DMS153 treated with DMSO at 0.1 percent for 48 hours (cell line): ENCODE measurements at regions not wholly inside any gene's neighbourhood (a gene's known extent, or its start where the extent isn't known, plus 50 kb on each side); places are given as distances from the start of the nearest gene placed in this dataset.
"Not testable (repeated sequence)": the region's sequence is repeated elsewhere in the genome, so short reads cannot be mapped to it uniquely, and the experiment has no call there.

ENCODE experiments used
- DNase-seq: peaks from one replicate; lab custom pipeline; 2025; ENCODE audit not compliant: unreplicated experiment; lab: John Stamatoyannopoulos, UW

DNA sequence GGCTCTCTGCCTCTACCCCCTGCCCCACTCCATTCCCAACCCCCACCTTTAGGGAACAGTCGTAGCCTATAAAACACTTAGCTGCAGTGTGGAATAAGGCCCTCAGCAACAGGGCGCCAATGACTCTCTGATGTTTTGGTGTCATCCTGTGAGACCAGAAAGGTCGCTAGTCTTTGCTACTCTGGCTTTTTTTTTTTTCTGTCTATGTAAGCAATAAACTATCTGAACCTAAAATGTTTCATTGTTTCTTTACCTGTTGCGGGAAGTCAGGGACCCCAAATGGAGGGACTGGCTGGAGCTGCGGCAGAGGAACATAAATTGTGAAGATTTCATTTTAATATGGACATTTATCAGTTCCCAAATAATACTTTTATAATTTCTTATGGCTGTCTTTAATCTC lies 154.6 kb downstream of the COPS8 start:
- no peak for DNase-seq

DNA sequence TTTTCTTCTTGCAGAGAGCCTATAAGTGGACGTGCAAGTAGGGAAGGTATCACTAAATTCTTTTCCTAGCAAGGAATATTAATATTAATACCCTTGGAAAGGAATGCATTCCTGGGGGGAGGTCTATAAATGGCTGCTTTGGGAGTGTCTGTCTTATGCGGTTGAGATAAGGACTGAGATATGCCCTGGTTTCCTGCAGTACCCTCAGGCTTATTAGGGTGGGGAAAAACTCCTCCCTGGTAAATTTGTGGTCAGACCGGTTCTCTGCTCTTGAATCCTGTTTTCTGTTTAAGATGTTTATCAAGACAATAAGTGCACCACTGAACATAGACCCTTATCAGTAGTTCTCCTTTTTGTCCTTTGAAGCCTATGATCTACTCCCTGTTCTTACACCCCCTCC lies 155.2 kb downstream of the COPS8 start:
- DNase-seq, result not testable (repeated sequence)

DNA sequence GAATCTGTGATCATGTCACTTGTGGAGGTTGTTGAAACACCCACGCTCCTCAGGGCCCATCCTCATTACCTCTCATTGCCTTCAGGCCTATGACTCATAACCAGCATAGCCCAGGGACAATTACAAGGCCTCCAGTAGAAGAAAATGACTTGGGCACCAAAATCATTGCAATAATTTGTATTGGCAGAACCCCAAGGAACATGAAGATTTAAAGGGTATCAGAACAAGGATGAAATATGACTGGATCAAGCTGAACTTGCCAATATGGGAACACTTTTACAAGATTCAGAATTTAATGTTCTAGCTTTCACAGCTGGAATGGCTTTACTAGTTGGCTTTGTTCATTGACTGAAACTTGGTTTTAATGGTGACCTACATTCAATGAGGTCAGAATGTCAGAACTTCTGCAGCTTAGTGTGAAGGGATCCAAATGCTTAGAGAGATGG lies 156.4 kb downstream of the COPS8 start:
- no peak for DNase-seq

DNA sequence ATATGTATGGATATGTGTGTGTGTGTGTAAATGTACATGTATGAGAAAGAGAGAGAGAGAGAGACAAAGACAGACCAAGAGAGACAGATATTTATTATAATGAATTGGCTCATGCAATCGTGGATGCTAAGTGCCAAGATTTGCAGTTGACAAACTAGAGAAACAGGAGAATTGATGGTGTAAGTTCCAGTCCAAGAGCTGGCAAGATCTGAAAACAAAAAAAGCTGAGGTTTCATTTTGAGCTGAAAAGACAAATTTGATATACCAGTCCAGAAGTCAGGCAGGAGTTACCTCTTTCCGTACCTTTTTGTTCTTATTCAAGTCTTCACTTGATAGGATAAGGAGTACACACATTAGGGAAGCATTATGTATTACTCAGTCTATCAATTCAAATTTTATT lies 157.8 kb downstream of the COPS8 start:
- no peak for DNase-seq

DNA sequence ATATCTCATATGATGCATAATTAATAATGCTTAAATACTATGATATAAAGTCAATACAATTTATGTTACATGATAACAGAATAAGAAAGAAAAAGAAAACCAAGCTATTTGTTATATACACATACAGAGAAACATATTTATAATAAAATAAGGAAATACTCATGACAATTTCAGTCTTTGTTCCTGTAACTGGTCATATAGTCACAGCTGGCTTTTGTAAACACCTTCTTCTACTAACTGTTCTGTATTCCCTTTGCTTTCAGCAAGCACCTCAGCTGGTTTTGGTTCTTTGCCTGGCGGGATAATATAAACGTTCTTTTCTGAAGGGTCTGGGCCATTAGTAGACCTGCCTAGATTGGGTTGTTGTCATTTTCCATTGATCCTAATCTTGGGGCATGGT lies 158.5 kb downstream of the COPS8 start:
- peak; percentile 7 for DNase-seq

DNA sequence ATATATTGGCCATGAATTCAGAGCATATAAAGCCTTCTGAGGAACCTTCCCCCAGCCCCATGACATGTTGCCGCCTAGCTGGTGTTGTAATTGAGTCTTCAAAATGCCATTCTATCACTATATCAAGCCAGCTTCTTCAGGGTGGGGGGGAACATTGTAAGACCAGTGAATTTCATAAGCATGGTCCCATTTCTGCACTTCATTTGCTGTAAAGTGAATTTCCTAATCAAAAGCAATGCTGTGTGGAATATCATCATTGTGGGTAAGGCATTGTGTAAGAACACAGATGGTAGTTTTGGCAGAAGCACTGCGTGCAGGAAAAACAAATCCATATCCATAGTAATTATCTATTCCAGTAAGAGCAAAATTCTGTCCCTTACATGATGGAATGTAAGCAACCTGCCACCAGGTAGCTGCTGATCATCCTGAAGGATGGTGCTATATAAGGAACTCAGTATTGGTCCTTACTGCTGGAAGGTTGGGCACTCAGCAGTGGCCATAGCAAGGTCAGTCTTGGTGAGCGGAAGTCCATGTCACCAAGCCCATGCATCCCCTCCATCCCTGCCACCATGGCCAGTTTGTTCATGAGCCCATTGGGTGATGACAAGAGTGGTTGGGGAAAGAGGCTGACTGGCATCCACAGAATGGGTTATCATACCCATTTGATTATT lies 159.4 kb downstream of the COPS8 start:
- no peak for DNase-seq

DNA sequence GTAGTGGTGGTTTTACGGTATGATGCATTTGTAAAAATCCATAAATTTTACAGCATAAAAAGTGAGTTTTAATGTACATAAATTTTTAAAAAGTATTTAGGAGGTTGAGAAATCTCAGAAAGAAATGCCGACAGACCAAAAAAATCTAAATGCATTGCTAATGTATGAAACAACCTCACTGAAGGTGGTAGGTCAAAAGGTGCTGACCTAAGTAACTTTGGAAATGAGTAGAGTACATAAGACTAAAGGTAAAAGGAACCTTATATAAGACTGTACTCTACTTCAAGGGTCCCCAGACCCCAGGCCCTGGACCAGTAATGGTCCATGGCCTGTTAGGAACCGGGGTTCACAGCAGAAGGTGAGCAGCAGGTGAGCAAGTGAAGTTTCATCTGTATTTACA lies 163.4 kb downstream of the COL6A3 start:
- DNase-seq, result no peak

DNA sequence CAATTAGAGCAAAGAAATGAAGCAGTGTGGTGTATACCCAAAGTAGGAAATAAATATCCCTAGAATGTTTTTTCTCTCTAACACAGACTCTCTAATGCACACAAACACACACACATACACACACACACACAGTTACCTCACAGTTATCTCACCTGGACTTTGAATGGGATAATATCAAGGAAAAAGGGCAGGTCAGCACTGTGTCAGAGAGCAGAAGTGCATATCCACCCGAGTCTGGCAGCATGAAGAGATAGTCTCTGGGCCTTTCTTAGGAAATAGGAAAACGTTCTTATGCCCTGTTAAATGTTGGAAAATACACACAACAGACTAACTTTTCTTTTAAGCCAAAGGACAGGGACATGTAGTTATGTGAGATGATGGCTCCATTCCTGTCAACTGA lies 162.0 kb downstream of the COL6A3 start:
- DNase-seq, result no peak

DNA sequence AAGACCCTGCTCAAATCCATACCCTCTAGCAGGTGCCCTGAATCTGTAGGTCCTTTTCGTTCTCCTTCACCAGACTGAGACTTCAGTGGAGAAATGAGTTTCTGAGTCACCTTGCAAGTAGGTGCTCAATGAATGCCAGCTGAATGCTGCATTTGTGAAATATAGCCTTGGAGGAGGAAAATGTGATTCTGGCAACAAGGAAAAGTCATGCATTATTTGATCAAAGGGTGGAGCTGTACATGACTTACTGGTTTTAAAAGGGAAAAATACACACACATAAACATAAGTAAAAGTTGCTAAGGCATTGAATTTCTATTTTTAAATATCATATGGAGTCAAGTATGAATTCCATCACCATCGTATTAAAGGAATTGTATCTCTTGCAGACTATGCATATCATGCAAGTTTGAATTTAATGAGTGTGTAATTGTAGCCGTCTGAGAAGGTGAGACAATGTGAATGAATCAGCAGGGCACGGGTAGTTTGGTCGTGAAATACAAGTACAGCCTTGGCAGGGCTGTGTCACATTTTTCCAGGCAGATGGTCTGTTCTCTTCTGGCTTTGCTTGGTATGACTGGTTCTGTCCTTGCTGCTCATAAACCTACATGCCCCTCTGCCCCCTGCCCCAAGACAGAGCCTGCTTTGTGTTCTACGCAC lies 160.8 kb downstream of the COL6A3 start:
- no peak for DNase-seq

DNA sequence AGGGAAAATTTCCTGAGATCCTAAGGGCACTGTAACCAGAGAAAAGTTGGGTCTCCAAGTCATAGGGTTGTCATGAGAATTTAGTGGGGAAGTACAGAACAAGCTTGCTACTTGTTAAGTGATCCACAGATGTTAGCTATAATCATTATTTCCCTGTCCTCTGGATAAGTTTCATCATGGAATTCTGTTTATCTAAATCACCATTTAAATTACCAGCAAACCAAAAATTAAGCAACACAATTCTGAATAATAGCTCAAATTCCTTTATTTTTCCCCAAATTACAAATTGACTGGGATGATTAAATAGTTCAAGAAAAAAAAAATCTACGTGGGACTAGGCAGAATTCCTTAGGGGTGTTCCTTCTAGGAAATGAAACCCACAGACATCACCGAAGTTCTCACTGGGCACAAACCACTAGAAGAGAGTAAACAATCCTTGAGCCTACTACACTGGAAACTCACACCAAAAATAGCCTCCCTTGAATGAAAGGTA lies 159.5 kb downstream of the COL6A3 start:
- DNase-seq, result no peak

DNA sequence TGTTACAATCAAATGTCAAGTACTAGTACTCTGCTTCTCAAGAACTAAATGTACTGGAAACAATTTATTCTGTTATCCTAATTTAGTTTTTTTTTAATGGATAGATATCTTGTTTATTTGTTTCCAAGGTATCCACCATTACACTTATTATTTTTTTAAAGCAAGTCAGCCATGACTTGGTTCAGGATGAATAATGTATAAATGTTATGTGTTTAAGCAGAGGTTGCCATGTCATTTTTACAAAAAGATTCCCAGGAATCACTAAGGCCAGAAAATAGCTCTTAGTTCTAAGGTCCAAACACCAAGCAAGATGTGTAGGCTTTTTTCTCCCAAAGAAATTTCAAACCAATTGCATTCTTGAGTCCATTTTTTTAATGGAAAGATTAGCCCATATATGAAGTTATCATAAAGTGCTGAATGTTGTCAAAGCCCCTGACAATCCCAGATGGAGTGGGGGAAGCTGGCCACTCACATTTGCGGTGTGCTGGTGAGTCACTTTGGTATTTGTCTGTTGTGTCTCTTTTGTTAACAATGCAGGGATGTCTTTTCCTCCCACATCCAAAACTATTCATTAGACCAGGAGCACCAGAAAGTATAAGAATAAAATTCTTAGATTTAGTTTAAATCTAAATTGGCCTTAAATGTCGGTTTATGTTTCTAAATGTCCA lies 158.9 kb downstream of the COL6A3 start:
- DNase-seq, result no peak

DNA sequence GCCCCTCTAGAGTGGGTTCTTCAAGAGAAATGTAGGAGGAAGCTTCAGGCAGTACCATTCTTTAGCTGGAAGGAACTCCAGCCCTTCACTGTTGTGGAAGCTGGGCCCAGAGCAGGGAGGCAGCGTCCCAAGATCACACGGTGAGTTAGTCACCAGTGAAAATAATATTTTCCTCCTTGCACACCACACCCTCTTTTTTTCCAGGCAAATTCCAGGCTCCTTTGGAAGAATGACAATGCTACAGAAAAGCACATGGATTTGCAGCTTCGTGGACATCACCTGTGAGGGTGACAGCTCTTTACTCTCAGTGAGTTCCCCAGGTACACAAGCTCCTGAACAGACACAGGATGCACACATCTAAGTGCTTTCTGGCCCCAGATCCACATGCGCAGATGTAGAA lies 157.1 kb downstream of the COL6A3 start:
- no peak for DNase-seq

DNA sequence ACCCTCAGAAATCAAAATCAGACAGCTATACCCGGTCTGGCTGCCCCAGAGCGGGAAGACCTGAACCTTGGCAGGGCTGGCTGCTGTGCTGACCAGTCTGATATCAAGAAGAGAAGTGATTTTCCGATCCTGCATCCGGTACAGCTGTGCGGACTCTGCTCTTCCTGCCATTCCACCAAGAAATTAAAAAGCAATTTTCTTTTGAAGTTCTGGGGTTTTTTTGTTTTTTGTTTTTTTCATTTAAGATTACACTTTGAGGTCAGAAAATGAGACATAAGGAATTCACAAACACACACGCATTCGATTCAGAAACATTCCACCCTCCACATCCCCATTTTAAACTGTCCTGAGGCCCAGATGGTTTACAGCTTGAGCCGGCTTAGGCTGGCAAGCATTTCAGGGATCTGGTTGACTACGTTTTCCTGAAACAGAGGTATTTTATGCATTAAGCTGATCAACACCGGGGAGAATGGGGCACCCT lies 156.5 kb downstream of the COL6A3 start:
- DNase-seq, result no peak

DNA sequence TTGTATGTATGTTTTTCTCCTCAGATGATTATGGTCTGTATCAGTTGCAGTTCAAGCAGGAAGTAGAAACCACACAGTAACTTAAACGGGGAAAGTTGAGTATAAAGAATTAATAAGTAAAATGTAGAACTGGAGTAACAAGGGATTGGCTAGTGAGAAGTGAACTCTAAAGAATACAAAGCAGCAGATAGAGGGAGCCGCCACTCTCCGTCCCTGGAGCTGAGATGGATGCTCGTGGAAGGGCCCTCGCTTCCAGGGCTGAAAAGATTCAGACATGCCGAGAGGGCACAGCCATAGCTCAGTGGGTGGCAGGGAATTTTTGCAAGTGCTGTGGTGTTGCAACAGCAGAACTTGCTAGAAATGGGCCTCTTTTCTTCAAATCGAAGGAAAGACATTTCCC lies 155.8 kb downstream of the COL6A3 start:
- no peak for DNase-seq

DNA sequence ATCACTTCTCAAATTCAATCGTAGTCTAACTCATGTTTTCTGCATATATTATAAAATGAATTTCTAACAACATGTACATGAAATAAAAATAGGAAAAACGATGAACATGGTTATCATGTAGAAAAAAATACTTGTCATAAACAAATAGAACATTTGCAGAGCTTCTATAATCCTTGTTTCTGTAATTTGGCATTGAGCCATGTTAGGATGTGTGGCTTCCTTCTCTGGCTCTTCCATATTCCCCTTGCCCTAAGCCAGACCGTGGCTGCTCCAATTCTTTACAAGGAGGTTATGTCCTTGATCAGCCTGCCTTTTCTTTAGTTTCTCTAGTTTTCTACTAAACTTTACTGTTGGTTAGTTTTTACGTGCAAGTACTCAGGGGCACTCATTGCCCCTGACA lies 155.3 kb downstream of the COL6A3 start:
- DNase-seq, result no peak

DNA sequence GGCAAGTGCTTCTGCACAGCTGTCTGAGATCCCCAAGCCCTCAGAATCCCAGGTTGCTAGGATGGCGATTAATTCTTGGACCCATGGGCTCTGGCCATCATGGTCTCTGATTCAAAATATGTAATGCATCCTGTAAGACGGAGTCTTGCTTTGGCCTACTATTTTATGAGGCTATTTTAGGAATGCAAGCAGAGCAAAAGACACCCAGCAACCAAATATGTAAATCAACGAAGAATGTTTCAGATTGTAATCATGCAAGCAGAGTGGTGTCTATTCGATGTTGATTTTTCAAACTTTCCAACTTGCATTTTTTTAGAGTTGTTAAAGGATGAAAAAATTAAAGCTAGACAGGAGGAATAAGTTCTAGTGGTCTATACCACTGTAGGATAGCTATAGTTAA lies 154.8 kb downstream of the COL6A3 start:
- DNase-seq, result no peak

DNA sequence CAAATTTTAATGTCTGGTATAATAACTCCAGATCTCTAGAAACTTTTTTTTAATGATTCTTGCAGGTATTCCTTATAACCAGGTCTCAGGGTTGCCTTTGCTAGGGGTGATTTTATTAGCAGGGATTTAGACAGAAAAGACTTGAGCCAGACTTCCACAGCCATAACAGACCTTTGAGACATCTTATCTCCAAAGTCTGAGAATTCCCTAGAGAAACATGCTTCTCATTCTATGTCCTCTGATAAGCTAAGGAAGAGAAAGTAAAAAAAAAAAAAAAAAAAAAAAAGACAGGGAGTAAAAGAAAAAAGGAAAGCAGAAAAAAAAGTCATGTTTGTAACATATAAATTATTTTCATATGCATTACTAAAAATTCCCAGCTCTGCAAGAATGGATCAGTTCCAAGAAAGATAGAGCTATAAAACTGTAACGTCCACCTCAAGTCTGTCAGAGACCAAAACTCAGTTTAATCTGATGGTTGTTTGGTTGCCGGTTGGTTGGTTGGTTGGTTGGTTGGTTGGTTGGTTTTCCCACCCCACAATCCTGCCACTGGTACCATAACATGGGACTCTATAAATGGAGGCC lies 153.8 kb downstream of the COL6A3 start:
- no peak for DNase-seq

DNA sequence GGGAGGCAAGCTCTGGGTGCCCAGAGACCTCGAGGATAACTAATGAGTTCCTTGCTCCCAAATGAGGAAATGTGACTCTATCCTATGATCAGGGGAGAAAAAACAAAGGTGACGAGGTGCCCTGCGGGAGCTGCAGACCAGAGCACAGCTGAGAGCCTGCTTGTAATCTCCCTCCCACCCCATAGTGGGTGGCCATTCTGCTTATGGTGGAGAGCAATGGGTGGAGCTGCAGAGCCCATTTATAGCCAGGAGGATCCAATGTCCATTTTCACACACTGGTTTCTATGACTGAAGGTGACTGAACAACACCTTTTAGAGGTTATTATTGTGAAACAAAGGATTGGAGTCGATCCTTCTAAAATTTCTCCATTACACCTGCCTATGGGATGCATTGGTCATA lies 153.3 kb downstream of the COL6A3 start:
- no peak for DNase-seq

DNA sequence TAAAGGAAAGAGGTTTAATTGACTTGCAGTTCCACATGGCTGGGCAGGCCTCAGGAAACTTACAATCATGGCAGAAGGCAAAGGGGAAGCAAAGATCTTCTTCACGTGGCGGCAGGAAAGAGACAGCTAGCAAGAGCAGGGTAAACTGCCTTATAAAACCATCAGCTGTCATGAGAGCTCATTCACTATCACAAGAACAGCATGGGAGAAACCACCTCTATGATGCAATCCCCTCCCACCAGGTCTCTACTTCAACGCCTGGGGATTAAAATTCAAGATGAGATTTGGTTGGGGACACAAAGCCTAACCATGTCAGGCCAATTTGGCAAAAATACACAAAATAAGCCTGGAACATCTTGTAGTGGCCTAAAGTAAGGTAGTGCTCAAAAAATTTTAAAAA lies 152.6 kb downstream of the COL6A3 start:
- DNase-seq, result no peak

DNA sequence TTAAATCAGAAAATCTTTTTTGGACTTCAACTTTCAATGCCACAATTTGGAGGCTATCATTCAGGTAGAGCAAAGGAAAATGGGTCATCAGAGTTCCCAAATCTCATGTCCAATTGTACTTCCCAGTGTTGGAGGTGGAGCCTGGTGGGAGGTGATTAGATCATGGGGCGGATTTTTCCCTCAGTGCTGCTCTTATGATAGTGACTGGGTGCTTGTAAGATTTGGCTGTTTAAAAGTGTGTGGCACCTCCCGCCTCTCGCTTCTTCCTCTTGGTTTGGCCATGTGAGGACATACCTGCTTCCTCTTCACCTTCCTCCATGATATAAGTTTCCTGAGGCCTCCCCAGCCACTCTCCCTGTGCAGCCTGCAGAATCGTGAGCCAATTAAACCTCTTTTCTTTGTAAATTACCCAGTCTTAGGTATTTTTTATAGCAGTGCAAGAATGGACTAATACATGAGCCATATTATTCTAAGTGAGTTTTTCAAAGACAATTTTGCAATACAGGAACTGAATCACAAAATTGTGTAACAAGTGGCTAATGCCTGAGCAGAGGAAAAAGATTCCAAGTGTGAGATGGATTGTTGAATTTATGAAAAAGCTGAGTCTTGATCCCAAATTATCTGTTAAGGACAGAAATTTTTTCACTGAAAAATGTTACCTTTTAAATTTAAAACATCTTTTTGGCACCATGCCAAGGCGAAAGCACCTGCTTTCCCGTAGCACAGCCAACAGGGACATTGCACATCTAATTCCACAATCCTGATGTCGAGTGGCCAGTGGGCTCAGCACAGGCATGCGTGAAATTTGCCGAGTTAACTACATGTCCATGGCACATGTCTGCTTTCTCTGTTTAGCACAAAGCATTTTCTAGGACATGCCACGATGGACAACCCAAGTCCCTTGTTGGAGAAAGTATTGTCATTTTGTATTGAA lies 150.9 kb downstream of the COL6A3 start:
- DNase-seq, result no peak
